GM23338 (cell line): ENCODE measurements at regions not wholly inside any gene's neighbourhood (a gene's known extent, or its start where the extent isn't known, plus 50 kb on each side); places are given as distances from the start of the nearest gene placed in this dataset.
A peak's percentile ranks its signal among the peaks of the same experiment; 100 is the strongest.

ENCODE experiments used
- ATAC-seq: fragments of 200-7000 bp; cut with Tn5 transposase; 3 replicates; pipeline ENCODE4 v1.9.1; 2020
- DNase-seq: peaks from one replicate; pipeline ENCODE4 v3.0.0-alpha.2; 2015; ENCODE audit warnings: low spot score
- H2AFZ ChIP-seq: fragments of 200-600 bp; sonication (generic); 2 replicates; pipeline ENCODE4 v1.8.0; 2016; ENCODE audit warnings: antibody characterized with exemption, mild to moderate bottlenecking, moderate library complexity
- H3F3A ChIP-seq: fragments of 200-600 bp; sonication (generic); replicated peaks from 2 replicates; pipeline ENCODE4 v1.8.0; 2017; ENCODE audit warnings: antibody characterized with exemption, mixed run types, low read depth
- H3K27ac ChIP-seq: fragments of 200-600 bp; sonication (generic); 2 replicates; pipeline ENCODE4 v1.6.1; 2016; ENCODE audit warnings: low read depth
- H3K27me3 ChIP-seq: fragments of 200-600 bp; sonication (generic); 2 replicates; pipeline ENCODE4 v1.8.0; 2016; ENCODE audit warnings: mild to moderate bottlenecking, mixed run types, moderate library complexity; ENCODE audit not compliant: insufficient read depth
- H3K36me3 ChIP-seq: fragments of 200-600 bp; sonication (generic); 2 replicates; pipeline ENCODE4 v1.8.0; 2016; ENCODE audit warnings: mild to moderate bottlenecking; ENCODE audit not compliant: insufficient read depth
- H3K4me1 ChIP-seq: fragments of 200-600 bp; sonication (generic); 2 replicates; pipeline ENCODE4 v1.8.0; 2016; ENCODE audit warnings: mild to moderate bottlenecking, moderate library complexity; ENCODE audit not compliant: insufficient read depth
- H3K4me2 ChIP-seq: fragments of 200-600 bp; sonication (generic); 2 replicates; pipeline ENCODE4 v1.7.1; 2017; ENCODE audit warnings: mixed run types
- H3K4me3 ChIP-seq: fragments of 200-600 bp; sonication (generic); 2 replicates; pipeline ENCODE4 v1.6.1; 2016; ENCODE audit warnings: mixed run types
- H3K79me2 ChIP-seq: fragments of 200-600 bp; sonication (generic); replicated peaks from 2 replicates; pipeline ENCODE4 v1.8.0; 2017; ENCODE audit warnings: mild to moderate bottlenecking; ENCODE audit not compliant: insufficient read depth
- H3K9me2 ChIP-seq: fragments of 200-600 bp; sonication (generic); 2 replicates; pipeline ENCODE4 v1.8.0; 2017; ENCODE audit not compliant: insufficient read depth
- H4K20me1 ChIP-seq: fragments of 200-600 bp; sonication (generic); replicated peaks from 2 replicates; pipeline ENCODE4 v1.8.0; 2017; ENCODE audit warnings: mild to moderate bottlenecking; ENCODE audit not compliant: insufficient read depth
- H3K27ac Mint-ChIP-seq: 2 replicates; pipeline ENCODE4 v1.8.0; 2020; ENCODE audit warnings: inconsistent platforms, mild to moderate bottlenecking, moderate library complexity, mixed read lengths
- H3K27me3 Mint-ChIP-seq: 3 replicates; pipeline ENCODE4 v1.8.0; 2022; ENCODE audit warnings: low read depth, mild to moderate bottlenecking, moderate library complexity, mixed read lengths, inconsistent platforms; ENCODE audit not compliant: insufficient read depth, poor library complexity
- H3K36me3 Mint-ChIP-seq: 3 replicates; pipeline ENCODE4 v1.8.0; 2021; ENCODE audit warnings: low read depth, mild to moderate bottlenecking, inconsistent platforms, moderate library complexity, mixed read lengths
- H3K4me1 Mint-ChIP-seq: 3 replicates; pipeline ENCODE4 v1.8.0; 2020; ENCODE audit warnings: mild to moderate bottlenecking, inconsistent platforms, mixed read lengths
- H3K4me3 Mint-ChIP-seq: 3 replicates; pipeline ENCODE4 v1.8.0; 2021; ENCODE audit warnings: moderate library complexity, mild to moderate bottlenecking, inconsistent platforms, mixed read lengths
- H3K9me3 Mint-ChIP-seq: 3 replicates; pipeline ENCODE4 v1.8.0; 2020; ENCODE audit warnings: moderate library complexity, mild to moderate bottlenecking, inconsistent platforms, mixed read lengths
- CTCF ChIP-seq, 2 experiments: fragments of 200-600 bp in 1 of 2; sonication (generic) in 1 of 2; conservative IDR thresholded peaks; 2 replicates each; pipeline versions ENCODE4 v1.5.1 to v1.6.1; 2016 to 2017; ENCODE audit warnings: antibody characterized with exemption in 2 of 2, low read depth in 2 of 2, mild to moderate bottlenecking in 2 of 2, moderate library complexity in 1 of 2
- ETS1 ChIP-seq: IDR thresholded peaks from 2 replicates; pipeline ENCODE4 v1.6.1; 2016; ENCODE audit warnings: antibody characterized with exemption
- EZH2 ChIP-seq: fragments of 200-600 bp; sonication (generic); IDR thresholded peaks from one replicate; pipeline ENCODE4 v1.8.0; 2017; ENCODE audit warnings: antibody characterized with exemption, mild to moderate bottlenecking, low read depth; ENCODE audit not compliant: unreplicated experiment
- EZH2phosphoT487 ChIP-seq: fragments of 200-600 bp; sonication (generic); IDR thresholded peaks from one replicate; pipeline ENCODE4 v1.8.1; 2018; ENCODE audit warnings: antibody characterized with exemption; ENCODE audit not compliant: unreplicated experiment
- NANOG ChIP-seq: IDR thresholded peaks from 2 replicates; pipeline ENCODE4 v1.6.1; 2016; ENCODE audit warnings: antibody characterized with exemption, borderline replicate concordance
- REST ChIP-seq: IDR thresholded peaks from one replicate; pipeline ENCODE4 v1.6.1; 2018; ENCODE audit warnings: antibody characterized with exemption; ENCODE audit not compliant: unreplicated experiment
- ZNF114 ChIP-seq: fragments of 250-450 bp; sonication (Bioruptor Pico); IDR thresholded peaks from 2 replicates; pipeline ENCODE4 v1.5.0; 2020; ENCODE audit warnings: mild to moderate bottlenecking, moderate library complexity
- ZNF331 ChIP-seq: fragments of 250-450 bp; sonication (Bioruptor Pico); IDR thresholded peaks from 2 replicates; pipeline ENCODE4 v1.5.0; 2020; ENCODE audit warnings: low read depth, mild to moderate bottlenecking, moderate library complexity
- ZNF462 ChIP-seq: fragments of 250-450 bp; sonication (Bioruptor Pico); IDR thresholded peaks from 2 replicates; pipeline ENCODE4 v1.5.0; 2020; ENCODE audit warnings: mild to moderate bottlenecking, moderate library complexity

GRCh38 chr2:56583796-56584315, 400.1 kb downstream of the CCDC85A start:
- Histone ChIP-seq H3K4me2 (no peak overlapping the region), H2AFZ (no peak overlapping the region), H3K27me3 (no peaks in the 10 kb centered on the region), H3K36me3 (no peaks in the 10 kb centered on the region), H3K27ac (no peak overlapping the region), H3K4me3 (no peak overlapping the region), H3F3A (no peaks in the 10 kb centered on the region), H3K4me1 (peaks cover 9% of the 10 kb centered on the region), H3K79me2 (no peaks in the 10 kb centered on the region), H4K20me1 (no peaks in the 10 kb centered on the region), H3K9me2 (peaks cover 9% of the 10 kb centered on the region; the same call in 1 of the 2 replicates)
- H3K9me3 Mint-ChIP-seq: no peaks in the 10 kb centered on the region
- ATAC-seq (no peak), DNase-seq (peak; percentile 52)
- no peaks in the 10 kb centered on the region for H3K36me3 Mint-ChIP-seq
- H3K4me3 Mint-ChIP-seq: no peak overlapping the region
- H3K27me3 Mint-ChIP-seq: no peaks in the 10 kb centered on the region
- peaks cover 11% of the 10 kb centered on the region for H3K4me1 Mint-ChIP-seq
- no peak for TF ChIP-seq REST
- no peak for TF ChIP-seq ZNF462 (CRISPR knock-in tag)
- TF ChIP-seq NANOG: no peak
- no peak for TF ChIP-seq CTCF (conservative IDR thresholded peaks at IDR 0.05; ENCODE audit: low read depth in 2 of 2)
- no peak for TF ChIP-seq EZH2
- no peak for TF ChIP-seq EZH2phosphoT487
- no peak for TF ChIP-seq ZNF114 (CRISPR knock-in tag)
- no peak for TF ChIP-seq ETS1
- TF ChIP-seq ZNF331 (CRISPR knock-in tag): no peak
- no peak overlapping the region for H3K27ac Mint-ChIP-seq
